Mesenchymal stem cell (in vitro differentiated cells and primary cell): ENCODE measurements at regions not wholly inside any gene's neighbourhood (a gene's known extent, or its start where the extent isn't known, plus 50 kb on each side); places are given as distances from the start of the nearest gene placed in this dataset.

Experiments
- DNase-seq: peaks from one replicate; pipeline ENCODE4 v3.0.0-alpha.2; 2013
- H2AFZ ChIP-seq: one replicate; pipeline ENCODE4 v1.6.1; 2013; ENCODE audit warnings: low read depth, mild to moderate bottlenecking, control low read depth, inconsistent platforms, low read length, moderate library complexity
- H2AK5ac ChIP-seq: 2 replicates; pipeline ENCODE4 v1.6.1; 2013; ENCODE audit warnings: low read length, moderate library complexity, mild to moderate bottlenecking, inconsistent platforms; ENCODE audit not compliant: severe bottlenecking
- H2BK120ac ChIP-seq: one replicate; pipeline ENCODE4 v1.6.1; 2013; ENCODE audit warnings: low read depth, mild to moderate bottlenecking, inconsistent platforms, low read length, moderate library complexity
- H2BK12ac ChIP-seq, 2 experiments: one replicate each; pipeline ENCODE4 v1.6.1; 2013; ENCODE audit warnings: inconsistent platforms in 2 of 2, low read length in 2 of 2, mild to moderate bottlenecking in 2 of 2, moderate library complexity in 2 of 2, control low read depth in 1 of 2
- H2BK15ac ChIP-seq: one replicate; pipeline ENCODE4 v1.6.1; 2013; ENCODE audit warnings: mild to moderate bottlenecking, low read depth, inconsistent platforms; ENCODE audit not compliant: poor library complexity, severe bottlenecking
- H2BK5ac ChIP-seq: 2 replicates; pipeline ENCODE4 v1.6.1; 2013; ENCODE audit warnings: low read depth, mild to moderate bottlenecking, low read length, control low read depth, inconsistent platforms; ENCODE audit not compliant: poor library complexity, severe bottlenecking
- H3K14ac ChIP-seq, 2 experiments: one replicate each; pipeline ENCODE4 v1.6.1; 2013; ENCODE audit warnings: inconsistent platforms in 2 of 2, low read length in 2 of 2, control low read depth in 1 of 2, mild to moderate bottlenecking in 1 of 2, moderate library complexity in 1 of 2
- H3K18ac ChIP-seq, 2 experiments: one replicate each; pipeline ENCODE4 v1.6.1; 2013; ENCODE audit warnings: inconsistent platforms in 2 of 2, low read length in 2 of 2, control low read depth in 1 of 2, low read depth in 1 of 2, mild to moderate bottlenecking in 1 of 2
- H3K23ac ChIP-seq, 2 experiments: one replicate each; pipeline ENCODE4 v1.6.1; 2013; ENCODE audit warnings: inconsistent platforms in 2 of 2, low read length in 2 of 2, mild to moderate bottlenecking in 2 of 2, moderate library complexity in 2 of 2, control low read depth in 1 of 2
- H3K27ac ChIP-seq: 2 replicates; pipeline ENCODE4 v1.5.1; 2013; ENCODE audit warnings: mild to moderate bottlenecking, moderate library complexity, low read length, control low read depth, inconsistent platforms; ENCODE audit not compliant: poor library complexity, severe bottlenecking
- H3K27me3 ChIP-seq, 2 experiments: 2 replicates each; pipeline versions ENCODE4 v1.6.1 to v1.7.0; 2013; ENCODE audit warnings: low read length in 2 of 2, mild to moderate bottlenecking in 2 of 2, moderate library complexity in 2 of 2, control low read depth in 1 of 2, inconsistent platforms in 1 of 2; ENCODE audit not compliant: control insufficient read depth in 1 of 2, insufficient read depth in 1 of 2
- H3K36me3 ChIP-seq, 2 experiments: 2 replicates each; pipeline versions ENCODE4 v1.6.1 to v1.7.0; 2013; ENCODE audit warnings: low read length in 2 of 2, control low read depth in 1 of 2, inconsistent platforms in 1 of 2, low read depth in 1 of 2, mild to moderate bottlenecking in 1 of 2; ENCODE audit not compliant: insufficient read depth in 2 of 2, control insufficient read depth in 1 of 2
- H3K4ac ChIP-seq, 2 experiments: one replicate each; pipeline ENCODE4 v1.6.1; 2013; ENCODE audit warnings: inconsistent platforms in 2 of 2, low read length in 2 of 2, mild to moderate bottlenecking in 2 of 2, moderate library complexity in 2 of 2, control low read depth in 1 of 2, low read depth in 1 of 2
- H3K4me1 ChIP-seq: 2 replicates; pipeline ENCODE4 v1.6.1; 2013; ENCODE audit warnings: low read depth, low read length, control low read depth; ENCODE audit not compliant: control insufficient read depth, insufficient read depth
- H3K4me2 ChIP-seq: 2 replicates; pipeline ENCODE4 v1.6.1; 2013; ENCODE audit warnings: low read length, mild to moderate bottlenecking, inconsistent platforms; ENCODE audit not compliant: poor library complexity, severe bottlenecking
- H3K4me3 ChIP-seq, 2 experiments: 2 replicates each; pipeline versions ENCODE4 v1.5.1 to v1.7.0; 2013; ENCODE audit warnings: low read length in 2 of 2, mild to moderate bottlenecking in 2 of 2, control low read depth in 1 of 2, low read depth in 1 of 2; ENCODE audit not compliant: insufficient read depth in 1 of 2
- H3K79me1 ChIP-seq: replicated peaks from 2 replicates; pipeline ENCODE4 v1.6.1; 2013; ENCODE audit warnings: mild to moderate bottlenecking, control low read depth, low read length, inconsistent platforms; ENCODE audit not compliant: poor library complexity, severe bottlenecking
- H3K9ac ChIP-seq: 2 replicates; pipeline ENCODE4 v1.7.0; 2013; ENCODE audit warnings: mild to moderate bottlenecking, low read length, moderate library complexity
- H3K9me3 ChIP-seq: 2 replicates; pipeline ENCODE4 v1.7.0; 2013; ENCODE audit warnings: mild to moderate bottlenecking, low read length; ENCODE audit not compliant: control insufficient read depth
- H4K8ac ChIP-seq: one replicate; pipeline ENCODE4 v1.6.1; 2013; ENCODE audit warnings: inconsistent platforms, mild to moderate bottlenecking, low read length, moderate library complexity
- H4K91ac ChIP-seq: one replicate; pipeline ENCODE4 v1.6.1; 2013; ENCODE audit warnings: mild to moderate bottlenecking, low read length, inconsistent platforms
- WGBS: methylation state at CpG from one replicate; pipeline ENCODE4 v1.1.7; 2013; ENCODE audit warnings: mixed read lengths; 5-methylcytosine and 5-hydroxymethylcytosine counted together

GRCh38 chr20:63107449-63108200 is 100.9 kb upstream of the BHLHE23 start:
- no peak overlapping the region for H3K23ac ChIP-seq
- no peak overlapping the region for H3K4me3 ChIP-seq
- H3K14ac ChIP-seq, result no peak overlapping the region
- DNase-seq, result no peak
- H3K4me1 ChIP-seq, result peaks cover 5% of the 10 kb centered on the region
- H3K27me3 ChIP-seq, result peaks cover 0 to 15% of the 10 kb centered on the region in 2 experiments
- no peaks in the 10 kb centered on the region for H3K79me1 ChIP-seq
- H3K4me2 ChIP-seq, result no peak overlapping the region
- H3K9ac ChIP-seq, result no peak overlapping the region
- H4K8ac ChIP-seq, result no peak overlapping the region
- H2BK120ac ChIP-seq, result no peak overlapping the region
- no peak overlapping the region for H4K91ac ChIP-seq
- H2BK5ac ChIP-seq, result no peak overlapping the region
- no peak overlapping the region for H3K18ac ChIP-seq
- peaks cover 7% of the 10 kb centered on the region for H3K9me3 ChIP-seq
- WGBS, result 80% methylated on average over 4 of the region's 8 CpGs
- no peak overlapping the region for H2AK5ac ChIP-seq
- no peak overlapping the region for H3K4ac ChIP-seq
- no peaks in the 10 kb centered on the region for H3K36me3 ChIP-seq
- H2BK12ac ChIP-seq, result no peak overlapping the region
- H2AFZ ChIP-seq, result no peak overlapping the region
- H3K27ac ChIP-seq, result no peak overlapping the region
- no peak overlapping the region for H2BK15ac ChIP-seq

- peaks cover 3 to 17% of the 10 kb centered on the region in 2 experiments for H3K27me3 ChIP-seq
- no peaks in the 10 kb centered on the region for H3K79me1 ChIP-seq
- no peak overlapping the region for H4K91ac ChIP-seq
- WGBS, result 85% methylated on average over 16 of the region's 16 CpGs
- H3K4me1 ChIP-seq, result peaks cover 12% of the 10 kb centered on the region
- H3K9me3 ChIP-seq, result peaks cover 7% of the 10 kb centered on the region
- H2AK5ac ChIP-seq, result no peak overlapping the region
- H3K4ac ChIP-seq, result no peak overlapping the region
- no peak overlapping the region for H2BK12ac ChIP-seq
- no peak overlapping the region for H3K27ac ChIP-seq
- H3K4me2 ChIP-seq, result no peak overlapping the region
- H4K8ac ChIP-seq, result no peak overlapping the region
- no peak overlapping the region for H3K4me3 ChIP-seq
- H3K14ac ChIP-seq, result no peak overlapping the region
- H3K36me3 ChIP-seq, result no peaks in the 10 kb centered on the region
- H3K23ac ChIP-seq, result no peak overlapping the region
- H3K9ac ChIP-seq, result no peak overlapping the region
- no peak overlapping the region for H2AFZ ChIP-seq
- DNase-seq, result no peak
- H2BK15ac ChIP-seq, result no peak overlapping the region
- H2BK120ac ChIP-seq, result no peak overlapping the region
- H2BK5ac ChIP-seq, result no peak overlapping the region
- no peak overlapping the region for H3K18ac ChIP-seq
Observed at GRCh38 chr20:63106765-63107448, 100.1 kb upstream of the BHLHE23 start.

GRCh38 chr20:63106108-63106764 is 99.5 kb upstream of the BHLHE23 start:
- H3K36me3 ChIP-seq, result no peaks in the 10 kb centered on the region
- H3K4ac ChIP-seq, result no peak overlapping the region
- no peak overlapping the region for H3K4me2 ChIP-seq

More at GRCh38 chr20:63106108-63106764, 99.5 kb upstream of the BHLHE23 start:
- WGBS, result 83% methylated on average over 11 of the region's 15 CpGs
- no peak overlapping the region for H3K9ac ChIP-seq
- H2BK120ac ChIP-seq, result no peak overlapping the region
- no peak overlapping the region for H4K8ac ChIP-seq
- H3K27me3 ChIP-seq, result peaks cover 8 to 24% of the 10 kb centered on the region in 2 experiments
- no peak overlapping the region for H4K91ac ChIP-seq
- no peak overlapping the region for H2AK5ac ChIP-seq
- H3K4me3 ChIP-seq, result no peak overlapping the region
- peaks cover 3% of the 10 kb centered on the region for H3K9me3 ChIP-seq
- no peak overlapping the region for H2BK15ac ChIP-seq
- H3K18ac ChIP-seq, result no peak overlapping the region
- no peaks in the 10 kb centered on the region for H3K79me1 ChIP-seq
- no peak overlapping the region for H2BK12ac ChIP-seq
- no peak overlapping the region for H3K14ac ChIP-seq
- DNase-seq, result no peak
- H2AFZ ChIP-seq, result no peak overlapping the region
- H3K23ac ChIP-seq, result no peak overlapping the region
- H3K27ac ChIP-seq, result no peak overlapping the region
- H2BK5ac ChIP-seq, result no peak overlapping the region
- peaks cover 15% of the 10 kb centered on the region for H3K4me1 ChIP-seq
